ENCODE measurements at regions not wholly inside any gene's neighbourhood (a gene's known extent, or its start where the extent isn't known, plus 50 kb on each side); places are given as distances from the start of the nearest gene placed in this dataset.

- TF ChIP-seq CTCF (conservative IDR thresholded peaks at IDR 0.05; ENCODE audit: control insufficient read depth, insufficient read depth, low read depth, low read length): no peak
- DNase-seq (ENCODE audit: low read depth): no peak
- no peak overlapping the region for H3K4me3 ChIP-seq (ENCODE audit: control insufficient read depth, low read depth, low read length)
Observed at GRCh38 chr9:135216236-135216635, 128.8 kb downstream of the OLFM1 start.

GRCh38 chr9:135216791-135217441 is 129.4 kb downstream of the OLFM1 start:
- no peak for TF ChIP-seq CTCF (conservative IDR thresholded peaks at IDR 0.05; ENCODE audit: control insufficient read depth, insufficient read depth, low read depth, low read length)
- no peak for DNase-seq (ENCODE audit: low read depth)
- no peak overlapping the region for H3K4me3 ChIP-seq (ENCODE audit: control insufficient read depth, low read depth, low read length)

GRCh38 chr9:135217836-135218235 is 130.4 kb downstream of the OLFM1 start:
- TF ChIP-seq CTCF (conservative IDR thresholded peaks at IDR 0.05; ENCODE audit: control insufficient read depth, insufficient read depth, low read depth, low read length): no peak
- no peak for DNase-seq (ENCODE audit: low read depth)
- no peak overlapping the region for H3K4me3 ChIP-seq (ENCODE audit: control insufficient read depth, low read depth, low read length)

GRCh38 chr9:135218331-135219225 is 131.1 kb downstream of the OLFM1 start:
- no peak overlapping the region for H3K4me3 ChIP-seq (ENCODE audit: control insufficient read depth, low read depth, low read length)
- DNase-seq (ENCODE audit: low read depth): no peak
- no peak for TF ChIP-seq CTCF (conservative IDR thresholded peaks at IDR 0.05; ENCODE audit: control insufficient read depth, insufficient read depth, low read depth, low read length)

GRCh38 chr9:135219676-135220600 is 132.5 kb downstream of the OLFM1 start:
- no peak for DNase-seq (ENCODE audit: low read depth)
- no peak for TF ChIP-seq CTCF (conservative IDR thresholded peaks at IDR 0.05; ENCODE audit: control insufficient read depth, insufficient read depth, low read depth, low read length)
- H3K4me3 ChIP-seq (ENCODE audit: control insufficient read depth, low read depth, low read length): no peak overlapping the region

Measured in fibroblast of mammary gland (primary cell).